Karpas-422 (cell line): ENCODE measurements at regions not wholly inside any gene's neighbourhood (a gene's known extent, or its start where the extent isn't known, plus 50 kb on each side); places are given as distances from the start of the nearest gene placed in this dataset.

Experiments used
- DNase-seq: peaks from one replicate; pipeline ENCODE4 v3.0.0-alpha.2; 2015
- H2AFZ ChIP-seq: fragments of 200-600 bp; sonication (generic); 2 replicates; pipeline ENCODE4 v1.6.1; 2014; ENCODE audit warnings: antibody characterized with exemption, low read length, mixed read lengths
- H3K27ac ChIP-seq: fragments of 200-600 bp; sonication (generic); 2 replicates; pipeline ENCODE4 v1.5.1; 2014; ENCODE audit warnings: mild to moderate bottlenecking, low read length, moderate library complexity
- H3K27me3 ChIP-seq: fragments of 200-600 bp; sonication (generic); 2 replicates; pipeline ENCODE4 v1.6.1; 2014; ENCODE audit warnings: low read length, mixed read lengths
- H3K36me3 ChIP-seq: fragments of 200-600 bp; sonication (generic); 2 replicates; pipeline ENCODE4 v1.6.1; 2014; ENCODE audit warnings: low read length, mixed read lengths; ENCODE audit not compliant: insufficient read depth
- H3K4me1 ChIP-seq: fragments of 200-600 bp; sonication (generic); 2 replicates; pipeline ENCODE4 v1.6.1; 2014; ENCODE audit warnings: mild to moderate bottlenecking, low read length, mixed read lengths
- H3K4me2 ChIP-seq: fragments of 200-600 bp; sonication (generic); 2 replicates; pipeline ENCODE4 v1.6.1; 2014; ENCODE audit warnings: low read length, low read depth, mild to moderate bottlenecking; ENCODE audit not compliant: poor library complexity, severe bottlenecking
- H3K4me3 ChIP-seq: fragments of 200-600 bp; sonication (generic); 2 replicates; pipeline ENCODE4 v1.5.1; 2014; ENCODE audit warnings: mild to moderate bottlenecking, antibody characterized with exemption, low read length, mixed read lengths
- H3K79me2 ChIP-seq: fragments of 200-600 bp; sonication (generic); 2 replicates; pipeline ENCODE4 v1.6.1; 2014; ENCODE audit warnings: mild to moderate bottlenecking, low read length, mixed read lengths
- H3K9ac ChIP-seq: fragments of 200-600 bp; sonication (generic); 2 replicates; pipeline ENCODE4 v1.6.0; 2014; ENCODE audit warnings: low read length
- H3K9me2 ChIP-seq: fragments of 200-600 bp; sonication (generic), shearing (Covaris generic); replicated peaks from 2 replicates; pipeline ENCODE4 v1.6.0; 2014; ENCODE audit warnings: mild to moderate bottlenecking, low read length, moderate library complexity; ENCODE audit not compliant: insufficient read depth
- H3K9me3 ChIP-seq: fragments of 300-700, 200-600 bp; sonication (generic); 2 replicates; pipeline ENCODE4 v1.6.1; 2014; ENCODE audit warnings: low read length, mixed read lengths
- H4K20me1 ChIP-seq: fragments of 200-600 bp; sonication (generic); 2 replicates; pipeline ENCODE4 v1.6.1; 2014; ENCODE audit warnings: mild to moderate bottlenecking, antibody characterized with exemption, low read length, low read depth; ENCODE audit not compliant: insufficient read depth

DNA sequence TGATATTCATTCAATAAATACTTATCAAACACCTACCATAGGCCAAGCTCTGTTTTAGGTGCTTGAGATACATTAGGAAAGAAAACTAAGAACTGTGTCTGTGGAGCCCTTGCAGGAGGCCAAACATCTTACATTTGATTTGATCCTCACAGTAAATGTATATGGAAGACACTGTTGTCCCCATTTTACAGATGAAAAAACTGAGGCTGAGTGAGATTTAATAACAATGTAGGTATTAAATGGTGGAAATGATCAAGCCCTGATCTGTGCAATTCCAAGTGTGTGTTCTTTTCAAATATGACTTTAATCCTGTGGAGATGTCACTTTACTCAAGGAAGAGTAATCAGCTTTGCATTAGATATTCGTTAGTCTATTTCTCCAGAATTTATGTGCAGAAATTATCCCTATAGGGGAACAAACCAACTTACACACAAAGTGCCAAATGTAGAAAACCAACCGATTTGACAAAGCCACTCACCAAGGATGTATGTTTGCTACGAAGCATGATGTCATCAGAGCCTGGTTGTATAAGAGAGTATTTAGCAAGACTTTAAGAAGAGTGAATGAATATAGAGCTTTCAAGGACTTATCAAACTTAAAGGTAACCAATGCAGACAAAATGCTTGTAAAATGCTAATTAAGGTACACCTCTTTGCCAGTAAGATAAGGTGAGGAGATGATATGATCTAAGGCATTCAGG lies 153.9 kb upstream of the NFIB start:
- Histone ChIP-seq H3K27ac (no peak overlapping the region), H3K4me3 (no peak overlapping the region), H3K9me3 (no peaks in the 10 kb centered on the region), H4K20me1 (no peaks in the 10 kb centered on the region), H3K27me3 (no peaks in the 10 kb centered on the region), H3K9ac (no peak overlapping the region), H2AFZ (no peak overlapping the region), H3K36me3 (no peaks in the 10 kb centered on the region), H3K9me2 (no peaks in the 10 kb centered on the region), H3K79me2 (no peaks in the 10 kb centered on the region), H3K4me2 (no peak overlapping the region), H3K4me1 (no peaks in the 10 kb centered on the region)
- no peak for DNase-seq

DNA sequence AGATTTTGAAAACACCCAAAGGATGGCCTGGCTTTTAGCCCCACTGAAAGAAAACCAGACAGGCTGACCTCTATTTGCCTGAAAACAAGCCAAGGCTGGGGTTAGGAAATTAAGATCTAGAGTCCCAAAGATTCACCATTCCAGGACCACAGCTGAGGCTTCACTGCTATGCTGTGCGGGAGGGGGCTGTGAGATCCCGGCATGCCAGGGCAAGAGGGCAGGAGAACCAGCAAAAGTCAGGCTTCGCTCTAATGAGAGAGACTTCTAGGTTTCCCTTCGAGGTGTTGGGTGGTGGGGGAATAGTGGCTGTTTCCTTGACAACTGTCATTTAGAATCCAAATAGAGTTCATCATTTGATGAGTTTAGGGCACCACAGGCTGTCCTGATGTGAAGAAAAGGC lies 152.9 kb upstream of the NFIB start:
- H4K20me1 ChIP-seq = no peaks in the 10 kb centered on the region
- no peak for DNase-seq
- no peaks in the 10 kb centered on the region for H3K27me3 ChIP-seq

DNA sequence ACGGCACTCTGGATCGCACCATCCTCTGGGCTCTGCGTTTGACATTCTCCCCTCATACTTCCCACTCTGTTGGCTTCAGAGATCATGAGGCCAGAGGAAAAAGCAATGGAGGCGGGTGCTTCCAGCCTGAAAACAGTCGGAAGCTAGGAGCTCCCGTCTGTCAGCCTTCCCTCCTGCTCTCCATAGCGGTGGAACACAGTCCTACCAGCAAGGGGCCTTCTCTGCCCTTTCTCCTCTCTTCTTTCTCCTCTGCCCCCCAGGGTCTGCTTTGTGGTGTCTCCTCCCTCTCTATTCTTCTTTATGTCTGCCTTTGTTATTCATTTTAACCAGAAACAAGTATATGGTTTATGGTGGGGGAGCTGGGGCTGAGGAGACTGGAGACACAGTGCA lies 152.5 kb upstream of the NFIB start:
- no peaks in the 10 kb centered on the region for H3K9me3 ChIP-seq
- no peaks in the 10 kb centered on the region for H3K36me3 ChIP-seq
- no peak overlapping the region for H3K27ac ChIP-seq
- no peaks in the 10 kb centered on the region for H3K4me1 ChIP-seq
- no peaks in the 10 kb centered on the region for H3K9me2 ChIP-seq
- H3K9ac ChIP-seq = no peak overlapping the region
- H3K4me2 ChIP-seq = no peak overlapping the region
- DNase-seq = no peak
- H3K79me2 ChIP-seq = no peaks in the 10 kb centered on the region
- H3K4me3 ChIP-seq = no peak overlapping the region
- H3K27me3 ChIP-seq = no peaks in the 10 kb centered on the region
- H4K20me1 ChIP-seq = no peaks in the 10 kb centered on the region
- H2AFZ ChIP-seq = no peak overlapping the region

More for the DNA sequence above, 152.9 kb upstream of the NFIB start:
- H3K9me2 ChIP-seq = no peaks in the 10 kb centered on the region
- H3K9ac ChIP-seq = no peak overlapping the region
- H3K4me3 ChIP-seq = no peak overlapping the region
- no peaks in the 10 kb centered on the region for H3K4me1 ChIP-seq
- no peaks in the 10 kb centered on the region for H3K79me2 ChIP-seq
- no peak overlapping the region for H3K4me2 ChIP-seq
- H3K9me3 ChIP-seq = no peaks in the 10 kb centered on the region
- H3K36me3 ChIP-seq = no peaks in the 10 kb centered on the region
- no peak overlapping the region for H3K27ac ChIP-seq
- no peak overlapping the region for H2AFZ ChIP-seq

DNA sequence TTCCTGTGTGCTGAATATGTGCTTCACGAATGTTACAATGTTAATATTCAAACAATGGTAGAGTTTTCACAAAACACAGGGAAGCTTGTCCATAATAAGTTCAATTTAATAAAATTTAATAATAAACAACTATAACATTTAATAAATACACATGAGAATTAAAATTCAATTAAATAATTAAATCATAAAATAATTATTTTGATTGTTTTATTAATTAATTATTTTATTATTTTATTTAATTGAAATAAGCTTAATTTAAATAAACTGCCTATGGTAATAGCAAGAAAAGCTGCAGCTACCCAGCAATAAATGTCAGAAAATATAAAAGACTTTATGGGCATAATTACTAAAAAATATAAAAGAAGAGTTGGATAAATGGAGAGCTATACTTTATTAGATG lies 149.0 kb upstream of the NFIB start:
- Histone ChIP-seq H3K79me2 (no peaks in the 10 kb centered on the region), H3K27me3 (no peaks in the 10 kb centered on the region), H3K9ac (no peak overlapping the region), H3K9me2 (no peaks in the 10 kb centered on the region), H3K9me3 (no peaks in the 10 kb centered on the region), H3K4me3 (no peak overlapping the region), H4K20me1 (no peaks in the 10 kb centered on the region), H3K4me1 (no peaks in the 10 kb centered on the region), H2AFZ (no peak overlapping the region), H3K27ac (no peak overlapping the region), H3K4me2 (no peak overlapping the region), H3K36me3 (no peaks in the 10 kb centered on the region)
- DNase-seq = no peak

DNA sequence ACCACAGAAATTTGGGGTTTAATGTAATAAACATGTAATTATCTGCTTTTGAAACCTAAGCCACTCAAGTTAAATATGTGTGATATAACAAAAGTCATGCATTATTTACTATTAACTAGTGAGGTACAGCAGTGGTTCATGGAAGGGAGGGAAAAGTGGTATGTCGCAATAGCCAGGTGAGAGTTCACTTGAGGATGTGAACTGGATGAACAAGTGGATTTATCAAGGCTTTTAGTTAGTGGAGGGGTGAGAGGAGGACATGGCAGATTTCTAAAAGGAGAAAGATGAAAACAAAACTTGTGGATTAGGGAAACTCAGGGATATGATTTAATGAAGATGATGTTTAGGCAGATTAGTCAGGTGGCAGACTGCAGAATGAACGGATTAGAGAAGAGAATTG lies 141.3 kb upstream of the NFIB start:
- DNase-seq = no peak
- Histone ChIP-seq H3K9me2 (no peaks in the 10 kb centered on the region), H4K20me1 (no peaks in the 10 kb centered on the region), H3K4me3 (no peak overlapping the region), H3K9ac (no peak overlapping the region), H3K4me1 (no peaks in the 10 kb centered on the region), H3K27ac (no peak overlapping the region), H3K27me3 (no peaks in the 10 kb centered on the region), H3K79me2 (no peaks in the 10 kb centered on the region), H3K9me3 (no peaks in the 10 kb centered on the region), H2AFZ (no peak overlapping the region), H3K36me3 (no peaks in the 10 kb centered on the region), H3K4me2 (no peak overlapping the region)

DNA sequence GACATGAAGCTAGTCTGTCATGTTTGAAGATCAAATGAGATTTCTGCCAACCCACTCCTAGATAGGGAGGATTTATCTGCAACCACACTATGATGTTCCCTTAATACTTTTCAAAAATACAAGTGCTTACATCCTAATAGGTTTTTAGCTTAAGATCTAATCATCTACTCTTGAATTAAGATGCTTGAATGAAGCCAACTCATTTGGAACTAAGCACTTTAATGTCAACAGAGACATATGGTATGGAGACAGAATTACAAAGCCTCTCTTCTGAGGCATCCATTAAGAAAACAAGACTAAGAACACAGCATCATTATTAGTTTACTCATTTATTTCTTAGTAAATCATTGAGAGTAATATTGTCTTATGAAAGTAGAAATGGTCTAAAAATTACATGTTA lies 139.3 kb upstream of the NFIB start:
- H3K79me2 ChIP-seq = no peaks in the 10 kb centered on the region
- H2AFZ ChIP-seq = no peak overlapping the region
- H3K36me3 ChIP-seq = no peaks in the 10 kb centered on the region
- no peak overlapping the region for H3K4me3 ChIP-seq
- no peaks in the 10 kb centered on the region for H3K27me3 ChIP-seq
- no peak overlapping the region for H3K4me2 ChIP-seq
- no peaks in the 10 kb centered on the region for H3K9me3 ChIP-seq
- no peak overlapping the region for H3K9ac ChIP-seq
- DNase-seq = no peak
- H3K27ac ChIP-seq = no peak overlapping the region
- no peaks in the 10 kb centered on the region for H3K9me2 ChIP-seq
- H3K4me1 ChIP-seq = no peaks in the 10 kb centered on the region
- H4K20me1 ChIP-seq = no peaks in the 10 kb centered on the region

DNA sequence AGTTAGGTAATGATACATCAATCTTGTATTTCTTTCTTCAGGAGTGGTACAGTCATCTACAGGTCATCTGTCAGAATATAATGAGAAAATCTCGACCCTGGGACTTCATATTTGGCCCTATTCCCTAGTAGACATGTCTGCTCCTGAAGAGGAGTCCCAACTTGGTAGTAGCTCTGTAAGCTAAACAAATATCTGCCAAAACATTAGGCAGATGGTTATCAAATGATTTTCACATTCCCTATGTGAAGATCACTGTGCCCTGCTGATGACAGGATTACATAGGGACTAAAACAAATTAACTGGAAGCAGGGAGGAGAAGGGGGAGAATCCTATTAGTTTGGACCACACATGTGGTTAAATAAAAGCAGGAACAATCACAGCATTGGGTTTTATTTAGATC lies 138.6 kb upstream of the NFIB start:
- H4K20me1 ChIP-seq = no peaks in the 10 kb centered on the region
- no peak overlapping the region for H3K4me3 ChIP-seq
- H3K9ac ChIP-seq = no peak overlapping the region
- no peak overlapping the region for H3K27ac ChIP-seq
- no peaks in the 10 kb centered on the region for H3K79me2 ChIP-seq
- no peak overlapping the region for H2AFZ ChIP-seq
- no peaks in the 10 kb centered on the region for H3K4me1 ChIP-seq
- H3K9me2 ChIP-seq = no peaks in the 10 kb centered on the region
- DNase-seq = no peak
- H3K36me3 ChIP-seq = no peaks in the 10 kb centered on the region
- no peak overlapping the region for H3K4me2 ChIP-seq
- H3K27me3 ChIP-seq = no peaks in the 10 kb centered on the region
- no peaks in the 10 kb centered on the region for H3K9me3 ChIP-seq

DNA sequence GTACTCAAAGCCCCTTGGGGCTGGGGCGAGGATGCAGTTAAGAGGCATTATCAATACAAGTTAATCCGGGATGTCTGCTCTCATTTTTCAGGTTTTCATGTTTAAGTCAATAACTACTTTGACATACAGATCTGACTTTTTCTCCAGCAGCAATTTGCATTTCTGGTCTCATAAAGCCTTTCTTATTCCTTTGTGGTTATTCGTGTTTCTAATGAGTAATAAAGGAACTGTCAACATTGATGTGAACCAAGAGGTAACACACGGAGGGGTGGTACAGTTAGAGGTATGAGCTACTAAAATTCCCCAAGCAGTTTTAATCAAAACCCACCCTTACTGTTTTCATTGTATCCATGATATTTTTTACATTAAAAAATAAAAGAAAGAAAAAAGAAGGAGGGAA lies 138.0 kb upstream of the NFIB start:
- Histone ChIP-seq H3K4me3 (no peak overlapping the region), H4K20me1 (no peaks in the 10 kb centered on the region), H3K79me2 (no peaks in the 10 kb centered on the region), H3K9me2 (no peaks in the 10 kb centered on the region), H3K4me2 (no peak overlapping the region), H3K4me1 (no peaks in the 10 kb centered on the region), H3K9me3 (no peaks in the 10 kb centered on the region), H3K36me3 (no peaks in the 10 kb centered on the region), H3K27ac (no peak overlapping the region), H2AFZ (no peak overlapping the region), H3K27me3 (no peaks in the 10 kb centered on the region), H3K9ac (no peak overlapping the region)
- DNase-seq = no peak

DNA sequence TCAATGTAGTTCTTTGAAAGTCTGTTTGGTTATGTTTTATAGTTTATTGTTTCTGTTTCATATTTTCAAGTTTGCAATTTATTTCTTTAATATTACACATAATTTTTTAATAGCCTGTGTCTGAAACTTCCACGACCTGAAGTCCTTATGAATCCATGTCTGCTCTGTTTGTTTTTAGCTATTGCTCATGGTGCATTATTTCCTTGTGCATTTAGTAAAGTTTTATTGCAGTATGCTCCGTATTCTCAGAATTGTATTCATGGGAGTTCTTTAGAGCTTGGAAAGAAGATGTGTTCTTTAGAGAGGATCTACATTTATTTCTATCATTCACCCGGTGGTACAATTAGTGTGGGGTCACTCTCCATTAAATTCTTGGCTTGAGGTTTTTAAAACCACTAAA lies 133.2 kb upstream of the NFIB start:
- Histone ChIP-seq H3K79me2 (no peaks in the 10 kb centered on the region), H3K9me2 (no peaks in the 10 kb centered on the region), H3K4me2 (no peak overlapping the region), H4K20me1 (no peaks in the 10 kb centered on the region), H3K9ac (no peak overlapping the region), H3K27me3 (no peaks in the 10 kb centered on the region), H3K4me3 (no peak overlapping the region), H3K9me3 (no peaks in the 10 kb centered on the region), H2AFZ (0 out of 2 replicates have a peak overlapping the region, but pooled peaks have one; percentile 24), H3K4me1 (no peaks in the 10 kb centered on the region), H3K36me3 (no peaks in the 10 kb centered on the region), H3K27ac (no peak overlapping the region)
- no peak for DNase-seq
